SIG-M5 (cell line): ENCODE measurements at regions not wholly inside any gene's neighbourhood (a gene's known extent, or its start where the extent isn't known, plus 50 kb on each side); places are given as distances from the start of the nearest gene placed in this dataset.

Experiments
- DNase-seq: peaks from one replicate; lab custom pipeline; 2025; lab: John Stamatoyannopoulos, UW

DNA sequence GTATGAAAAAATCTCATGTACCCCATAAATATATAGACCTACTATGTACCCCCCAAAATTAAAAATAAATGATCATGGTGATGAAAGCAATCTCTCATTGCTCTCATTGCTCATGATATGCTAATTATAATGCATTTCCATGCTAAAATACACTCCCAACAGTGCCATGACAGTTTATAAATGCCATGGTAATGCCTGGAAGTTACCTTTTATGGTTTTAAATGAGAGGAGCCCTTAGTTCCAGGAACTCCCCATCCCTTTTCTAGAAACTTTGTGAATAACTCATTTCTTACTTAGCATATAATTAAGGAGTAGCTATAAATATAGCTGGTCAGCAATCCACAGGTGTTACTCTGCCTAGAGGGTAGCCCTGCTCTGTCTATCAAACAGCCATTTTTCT, 166.1 kb upstream of the RGS18 start:
- DNase-seq: no peak

- DNase-seq: no peak
These were observed 164.7 kb upstream of the RGS18 start for GRCh38 chr1:191993549-191993948.

GRCh38 chr1:192002063-192002462, 156.2 kb upstream of the RGS18 start:
- DNase-seq: no peak

DNA sequence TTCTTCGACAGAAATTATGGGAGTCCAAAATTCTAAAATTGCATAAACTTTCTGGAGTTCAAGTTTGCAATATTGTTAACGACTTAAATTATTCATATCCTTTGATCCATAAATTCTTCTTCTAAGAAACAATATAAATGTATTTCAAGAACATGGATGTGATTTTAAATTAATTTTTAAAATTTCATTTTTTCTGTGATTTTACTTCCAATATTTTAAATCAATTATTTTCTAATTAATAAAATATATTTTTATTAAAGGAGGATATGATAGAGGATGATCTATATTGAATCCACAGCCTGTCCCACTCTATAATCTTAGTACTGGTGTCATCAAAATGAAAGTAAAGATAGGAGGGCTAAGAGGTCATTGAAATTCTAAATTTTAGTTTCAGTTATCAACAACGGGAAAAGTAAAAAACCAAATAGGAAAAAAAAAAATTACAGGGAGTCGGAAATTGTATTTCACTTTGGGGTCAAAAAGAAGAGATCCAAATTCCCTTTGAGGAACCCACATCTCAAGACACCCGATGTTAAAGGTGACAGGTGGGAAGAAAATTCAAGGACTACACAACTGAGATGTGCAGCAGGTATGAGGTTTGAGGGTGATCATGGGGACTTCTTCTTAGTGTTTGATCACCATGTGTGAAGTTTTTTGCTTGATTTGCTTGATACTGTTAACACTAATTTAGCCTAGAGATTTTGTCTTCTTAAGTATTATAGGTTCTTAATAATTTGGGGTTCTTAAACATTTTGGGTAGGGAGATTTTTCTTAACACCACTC, 154.8 kb upstream of the RGS18 start:
- DNase-seq: no peak

DNA sequence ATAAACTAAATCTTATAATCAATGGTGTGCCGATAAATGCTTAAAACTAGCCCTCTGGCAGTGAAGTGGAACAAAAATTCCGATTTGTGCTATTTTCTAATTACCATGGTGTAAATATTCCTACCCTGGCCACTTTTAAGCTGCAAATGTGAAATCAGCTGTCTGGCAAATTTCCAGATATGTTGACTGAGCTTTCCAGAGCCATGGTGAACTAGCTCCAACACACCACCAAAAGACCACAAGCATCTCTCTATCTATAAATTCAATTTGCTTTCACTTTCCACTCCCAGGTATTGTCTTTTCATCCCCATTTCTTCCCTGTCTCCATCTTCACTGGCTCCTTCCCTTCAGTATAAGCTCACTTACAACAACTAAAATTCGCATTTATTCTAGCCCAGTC, 152.3 kb upstream of the RGS18 start:
- no peak for DNase-seq

DNA sequence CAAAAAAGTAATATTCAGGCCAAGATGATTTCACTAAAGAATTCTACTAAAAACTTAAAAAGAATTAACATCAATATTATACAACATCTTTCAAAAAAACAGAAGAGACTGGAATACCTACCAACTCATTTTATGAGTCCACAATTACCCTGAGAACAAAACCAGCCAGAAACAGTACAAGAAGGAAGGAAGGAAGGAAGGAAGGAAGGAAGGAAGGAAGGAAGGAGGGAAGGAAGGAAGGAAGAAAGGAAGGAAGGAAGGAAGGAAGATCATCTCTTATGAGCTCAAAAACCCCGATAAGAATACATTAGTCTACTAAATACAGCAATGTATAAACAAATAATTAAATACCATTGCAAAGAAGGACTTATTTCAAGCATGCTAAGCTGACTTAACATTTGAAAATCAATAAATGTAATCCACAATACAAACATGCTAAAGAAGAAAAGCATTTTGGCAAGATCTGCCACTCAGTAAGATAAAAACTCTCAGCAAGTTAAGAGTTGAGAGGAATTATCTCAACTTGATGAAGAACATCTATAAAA, 149.9 kb upstream of the RGS18 start:
- no peak for DNase-seq

DNA sequence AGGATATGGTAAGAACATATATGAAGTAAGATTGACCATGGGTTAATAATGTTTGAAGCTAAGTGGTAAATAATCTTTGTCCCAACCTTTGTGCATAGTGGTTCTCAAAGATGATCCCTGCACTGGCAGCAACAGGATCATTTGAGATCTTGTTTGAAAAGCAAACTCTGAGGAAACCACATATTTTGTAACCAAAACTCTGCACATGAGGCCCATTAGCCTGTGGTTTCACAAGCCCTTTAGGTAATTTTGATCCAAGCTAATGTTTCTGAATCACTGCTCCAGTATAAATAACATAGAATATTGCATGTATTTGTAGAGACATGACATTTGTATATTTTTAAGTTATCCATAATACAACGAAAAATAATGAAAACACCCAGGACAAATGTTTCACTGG, 147.9 kb upstream of the RGS18 start:
- no peak for DNase-seq

DNA sequence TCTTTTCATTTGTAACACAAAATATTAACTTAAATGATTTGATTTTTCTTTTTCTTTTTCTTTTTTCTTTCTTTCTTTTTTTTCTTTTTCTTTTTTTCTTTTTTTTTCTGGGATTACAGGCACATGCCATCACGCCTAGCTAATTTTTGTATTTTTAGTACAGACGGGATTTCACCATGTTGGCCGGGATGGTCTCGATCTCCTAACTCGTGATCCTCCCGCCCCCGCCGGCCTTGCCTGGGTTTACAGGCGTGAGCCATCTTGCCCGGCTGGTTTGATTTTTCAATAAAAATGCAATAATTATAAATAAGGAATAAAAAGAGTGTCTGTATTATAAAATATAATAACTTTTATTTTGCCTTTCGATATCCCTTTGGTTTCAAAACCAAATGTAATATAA, 146.7 kb upstream of the RGS18 start:
- no peak for DNase-seq

DNA sequence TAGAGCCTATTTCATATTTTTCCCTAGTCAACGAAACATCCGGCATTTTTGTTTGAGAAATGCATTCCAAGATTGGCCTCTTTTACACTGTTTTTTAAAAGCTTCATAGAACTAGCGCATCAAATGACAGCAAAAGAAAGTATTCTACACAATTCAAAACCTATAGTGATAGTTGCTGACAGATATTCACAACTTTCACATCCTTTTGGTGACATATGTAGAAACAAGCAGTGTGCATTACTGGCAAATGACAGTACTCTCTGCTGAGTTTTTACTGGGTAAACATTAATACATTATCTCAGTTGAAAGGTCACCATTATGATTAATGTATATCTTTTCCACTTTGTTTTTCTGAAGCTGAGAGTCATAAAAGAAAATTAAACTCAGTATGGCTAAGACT, 135.4 kb upstream of the RGS18 start:
- no peak for DNase-seq

DNA sequence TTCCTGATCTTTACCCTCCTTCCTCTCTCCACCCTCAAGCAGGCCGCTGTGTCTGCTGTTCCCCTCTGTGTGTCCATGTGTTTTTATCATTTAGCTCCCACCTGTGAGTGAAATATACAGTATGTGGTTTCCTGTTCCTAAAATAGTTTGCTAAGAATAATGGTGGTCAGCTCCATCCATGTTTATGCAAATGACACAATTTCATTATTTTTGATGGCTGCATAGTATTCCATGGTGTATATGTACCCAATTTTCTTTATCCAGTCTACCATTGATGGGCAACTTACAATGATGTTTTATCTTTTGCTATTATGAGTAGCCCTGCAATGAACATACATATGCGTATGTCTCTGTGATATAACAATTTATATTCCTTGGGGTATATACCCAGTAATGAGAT, 133.4 kb upstream of the RGS18 start:
- DNase-seq: no peak

DNA sequence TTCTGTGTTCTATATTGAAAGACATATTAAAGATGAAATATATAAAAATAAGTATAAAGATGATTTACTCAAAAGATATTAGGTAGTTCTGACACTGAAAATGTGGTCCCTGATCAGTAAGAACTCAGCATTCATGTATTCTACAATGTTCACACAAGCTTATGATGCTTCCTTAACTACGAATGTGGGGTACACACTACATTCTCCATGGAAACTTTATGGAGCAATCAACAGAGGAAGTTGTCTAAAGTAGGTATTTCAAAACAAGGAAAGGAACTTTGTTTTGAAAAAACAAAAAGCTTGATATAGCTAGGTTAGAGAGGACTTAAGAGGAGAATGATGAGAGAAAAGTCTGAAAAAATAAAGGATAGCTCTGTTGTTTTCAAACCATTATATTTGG, 119.7 kb upstream of the RGS18 start:
- no peak for DNase-seq

GRCh38 chr1:192045131-192045530, 113.1 kb upstream of the RGS18 start:
- no peak for DNase-seq

DNA sequence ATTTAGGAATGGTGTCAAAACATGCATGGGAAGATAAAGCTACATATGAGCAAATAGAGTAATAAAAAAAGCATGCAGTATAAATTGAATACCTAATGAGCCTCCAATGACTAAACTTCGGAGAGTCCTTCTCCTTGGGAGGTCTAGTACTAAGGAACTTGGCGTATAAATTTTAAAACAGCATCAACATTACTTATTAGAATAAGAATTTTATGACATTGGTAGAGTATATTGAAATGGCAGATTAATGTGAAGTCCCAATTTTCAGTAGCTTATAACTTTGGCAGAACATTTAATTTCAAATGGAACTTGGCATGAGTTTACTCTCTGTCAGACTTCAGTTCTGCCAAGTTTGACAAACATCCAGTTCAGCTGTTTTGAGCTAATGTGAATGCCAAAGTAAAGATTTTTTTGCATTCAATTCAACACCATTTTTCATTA, 104.7 kb upstream of the RGS18 start:
- DNase-seq: no peak

DNA sequence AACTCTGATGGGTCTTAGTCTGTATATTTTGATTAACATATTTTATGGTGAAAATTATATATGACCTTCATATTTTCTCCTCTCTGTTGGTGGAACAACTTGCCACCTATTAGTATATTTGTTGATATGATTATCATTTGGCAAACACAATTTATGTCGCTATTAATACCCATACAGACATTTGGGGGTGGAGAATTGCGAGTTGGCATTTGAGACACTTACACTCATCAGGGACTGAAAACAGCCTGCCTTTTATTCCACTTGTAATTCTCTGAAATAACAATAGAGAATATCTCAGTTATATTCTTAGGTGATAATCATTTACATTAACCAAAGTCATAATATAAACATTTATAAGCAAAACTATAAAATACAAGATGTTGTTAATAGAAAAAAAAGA, 100.5 kb upstream of the RGS18 start:
- no peak for DNase-seq

DNA sequence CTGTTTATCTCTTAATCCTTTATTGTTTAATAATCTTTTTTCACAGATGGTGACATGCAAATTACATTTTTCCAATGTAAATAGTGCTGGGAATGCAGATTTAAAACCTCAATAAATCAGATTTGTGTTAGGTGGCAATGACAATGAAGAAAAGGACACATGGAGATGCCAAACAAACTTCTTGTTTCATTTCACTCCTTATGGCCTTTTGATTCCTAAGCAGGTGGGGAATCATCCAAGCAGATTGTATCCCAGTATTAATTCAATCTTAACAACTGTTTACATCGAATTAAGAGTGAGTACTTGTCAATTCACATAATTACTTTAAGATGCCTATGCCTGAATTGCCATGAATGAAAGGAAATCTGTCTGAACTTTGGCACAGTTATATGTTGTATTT, 98.9 kb upstream of the RGS18 start:
- no peak for DNase-seq

- no peak for DNase-seq
These were observed 96.7 kb upstream of the RGS18 start for GRCh38 chr1:192061556-192061955.

GRCh38 chr1:192065087-192065486, 93.2 kb upstream of the RGS18 start:
- no peak for DNase-seq

GRCh38 chr1:192066202-192066601, 92.1 kb upstream of the RGS18 start:
- no peak for DNase-seq

DNA sequence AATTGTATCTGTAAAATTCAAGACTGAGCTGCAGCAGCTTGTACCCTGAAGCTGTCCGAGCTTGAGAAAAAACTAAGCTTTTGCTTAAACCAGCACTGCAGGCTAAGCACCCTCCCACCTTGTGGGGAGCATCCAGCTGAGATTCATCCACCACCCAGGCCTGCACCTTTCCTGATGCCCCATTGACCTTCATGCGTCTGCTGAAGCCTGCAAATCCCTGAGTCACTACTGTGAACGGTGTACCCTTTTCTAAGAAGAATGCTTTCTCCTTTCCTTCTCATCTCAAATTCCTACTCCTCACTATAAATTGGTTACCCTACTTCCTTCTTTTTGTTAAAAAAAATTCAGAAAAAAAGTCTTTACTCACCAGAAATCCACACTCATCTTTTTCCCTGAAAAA, 90.9 kb upstream of the RGS18 start:
- DNase-seq: no peak

- DNase-seq: no peak
These were observed 88.0 kb upstream of the RGS18 start for GRCh38 chr1:192070213-192070612.

DNA sequence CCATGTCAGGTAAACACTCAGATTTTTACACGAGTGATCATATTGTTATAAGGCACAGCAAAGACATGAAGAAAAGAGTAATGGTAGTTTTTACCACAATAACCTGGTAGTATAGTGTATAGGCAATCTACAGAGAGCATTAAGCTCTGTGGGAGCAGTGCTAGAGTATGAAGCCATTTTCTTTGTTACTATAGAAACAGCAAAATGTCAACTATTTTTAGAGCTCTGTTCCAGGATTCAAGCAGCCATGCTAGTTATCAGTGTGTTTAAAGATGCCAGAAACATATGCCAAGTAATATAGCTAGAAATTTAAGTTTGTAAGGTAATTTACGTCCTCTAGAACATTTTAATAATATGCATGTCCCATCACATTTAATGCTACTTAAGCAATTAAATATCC, 77.6 kb upstream of the RGS18 start:
- DNase-seq: no peak

GRCh38 chr1:192081359-192081758, 76.9 kb upstream of the RGS18 start:
- DNase-seq: no peak

- DNase-seq: no peak
These were observed 71.6 kb upstream of the RGS18 start for GRCh38 chr1:192086644-192087043.

GRCh38 chr1:192087334-192087733, 70.9 kb upstream of the RGS18 start:
- DNase-seq: no peak
